Epithelial cell of prostate (primary cell): ENCODE measurements at regions not wholly inside any gene's neighbourhood (a gene's known extent, or its start where the extent isn't known, plus 50 kb on each side); places are given as distances from the start of the nearest gene placed in this dataset.
"Not testable (repeated sequence)": the region's sequence is repeated elsewhere in the genome, so short reads cannot be mapped to it uniquely, and the experiment has no call there.

Experiments used
- DNase-seq: peaks from one replicate; pipeline ENCODE4 v3.0.0-alpha.2; 2011; ENCODE audit warnings: low read depth, low spot score
- H3K27ac ChIP-seq: fragments of 450-650 bp; 2 replicates; pipeline ENCODE4 v1.5.1; 2017; ENCODE audit warnings: mild to moderate bottlenecking

DNA sequence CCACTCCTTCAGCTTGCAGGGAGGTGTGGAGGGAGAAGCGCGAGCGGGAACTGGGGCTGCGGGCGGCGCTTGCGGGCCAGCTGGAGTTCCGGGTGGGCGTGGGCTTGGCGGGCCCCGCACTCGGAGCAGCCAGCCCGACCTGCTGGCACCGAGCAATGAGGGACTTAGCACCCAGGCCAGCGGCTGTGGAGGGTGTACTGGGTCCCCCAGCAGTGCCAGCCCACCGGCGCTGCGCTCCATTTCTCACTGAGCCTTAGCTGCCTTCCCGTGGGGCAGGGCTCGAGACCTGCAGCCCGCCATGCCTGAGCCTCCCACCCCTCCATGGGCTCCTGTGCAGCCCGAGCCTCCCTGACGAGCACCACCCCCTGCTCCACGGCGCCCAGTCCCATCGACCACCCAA lies 53.2 kb upstream of the SGCG start:
- DNase-seq, H3K27ac ChIP-seq: not testable (repeated sequence)

DNA sequence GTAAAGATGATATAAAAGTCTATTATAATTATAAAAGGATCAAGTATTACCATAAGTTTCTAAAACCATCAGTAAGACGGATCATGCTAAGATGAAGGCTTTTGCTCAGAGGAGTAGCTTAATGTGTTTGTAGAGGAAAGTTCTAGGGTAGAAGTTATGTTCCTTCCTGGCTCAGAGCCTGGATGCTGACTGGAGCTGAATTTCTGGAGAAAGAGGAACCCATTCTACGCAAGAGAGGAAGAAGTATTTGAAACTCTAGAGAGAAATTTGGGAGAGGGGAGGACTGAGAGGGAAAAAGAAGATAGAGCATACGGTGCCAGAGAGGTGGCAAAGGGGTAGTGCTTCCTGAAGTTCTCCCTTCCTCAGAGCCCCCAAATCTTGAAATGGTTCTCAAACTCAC lies 51.4 kb upstream of the SGCG start:
- no peak overlapping the region for H3K27ac ChIP-seq
- DNase-seq = no peak
